Psoas muscle (tissue), 7 donors: ENCODE measurements at regions not wholly inside any gene's neighbourhood (a gene's known extent, or its start where the extent isn't known, plus 50 kb on each side); places are given as distances from the start of the nearest gene placed in this dataset.

Experiments
- ATAC-seq, 4 donors: fragments of 200-7000 bp; cut with Tn5 transposase; one replicate each; pipeline ENCODE4 v1.9.1; 2020; ENCODE audit warnings: moderate library complexity in 3 of 4, mild to moderate bottlenecking in 2 of 4
- DNase-seq, 2 donors: peaks; one replicate each; pipeline ENCODE4 v3.0.0-alpha.2; 2020
- H3K27ac ChIP-seq: fragments of 200-600 bp; one replicate; pipeline ENCODE4 v1.8.0; 2022
- H3K27me3 ChIP-seq, 3 donors: fragments of 200-600 bp in 1 of 3; one replicate each; pipeline versions ENCODE4 v1.6.1 to v1.8.0; 2013 to 2022; ENCODE audit warnings: low read length in 2 of 3, mild to moderate bottlenecking in 2 of 3, moderate library complexity in 1 of 3; ENCODE audit not compliant: insufficient read depth in 3 of 3
- H3K36me3 ChIP-seq, 2 donors: fragments of 200-600 bp in 1 of 2; one replicate each; pipeline versions ENCODE4 v1.6.1 to v1.8.0; 2013 to 2022; ENCODE audit warnings: low read depth in 1 of 2, mild to moderate bottlenecking in 1 of 2, moderate library complexity in 1 of 2; ENCODE audit not compliant: insufficient read depth in 1 of 2
- H3K4me1 ChIP-seq: fragments of 200-600 bp; one replicate; pipeline ENCODE4 v1.8.0; 2022
- H3K4me3 ChIP-seq: fragments of 200-600 bp; one replicate; pipeline ENCODE4 v1.8.0; 2022; ENCODE audit warnings: mild to moderate bottlenecking
- H3K9me3 ChIP-seq: fragments of 200-600 bp; one replicate; pipeline ENCODE4 v1.8.0; 2022
- CTCF ChIP-seq: fragments of 200-600 bp; IDR thresholded peaks from one replicate; pipeline ENCODE4 v1.8.0; 2022; ENCODE audit warnings: antibody characterized with exemption
- WGBS, 3 donors: extraction: QIAGEN DNeasy Blood & Tissue Kit; methylation state at CpG; one replicate each; pipeline versions ENCODE4 v1.1.6 to v1.1.7; 2013; 5-methylcytosine and 5-hydroxymethylcytosine counted together
- intact Hi-C, 2 donors: fragments of 100-400 bp; cut with DNase I; formaldehyde crosslinking; loops; one replicate each; pipeline versions ENCODE4 v1.11.0 to v1.14.2; 2022
- donor health status: healthy with polysubstance abuse.
- donor health status: DM: no; HTN: no; CAD: no; lungs with moderate emphysema.
- donor health status: Bipolar disorder and iron deficiency.
- donor health status: healthy.
- donor health status: DM: yes; HTN: yes; CAD: no.
- donor health status: DM: no; HTN: no; CAD: no.
- donor health status: DM: yes; HTN: yes; CAD: no.

DNA sequence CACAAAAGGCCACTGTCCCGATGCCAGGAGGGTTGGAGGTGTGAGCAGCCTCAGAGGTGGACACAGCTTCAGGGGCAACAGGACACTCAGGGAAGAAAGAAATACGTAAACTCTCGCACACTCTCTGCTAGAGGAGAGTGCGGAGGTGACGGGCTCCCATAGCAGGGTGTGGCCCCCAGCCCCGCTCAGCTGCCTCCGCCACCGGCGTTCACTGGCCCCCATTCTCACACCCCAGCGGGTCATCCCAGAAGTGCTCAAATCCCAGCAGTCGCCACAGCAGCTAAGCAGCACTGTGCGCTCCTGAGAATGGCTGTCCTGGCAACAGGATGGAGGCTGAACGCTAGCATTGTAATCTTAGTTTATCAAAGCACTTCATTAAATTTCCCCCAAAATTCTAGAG, 315.6 kb upstream of the SALL3 start:
- no peak for ATAC-seq
- intact Hi-C loops, result no loop called here
- WGBS, 3 donors, result 77 to 85% (median 83%) methylated on average over 13 of the region's 13 CpGs

GRCh38 chr18:78664848-78665247, 314.8 kb upstream of the SALL3 start:
- DNase-seq (no peak), ATAC-seq (no peak)
- no peaks in the 10 kb centered on the region for H3K36me3 ChIP-seq
- no peaks in the 10 kb centered on the region for H3K9me3 ChIP-seq
- TF ChIP-seq CTCF, result no peak
- WGBS, 3 donors, result 78 to 90% (median 89%) methylated on average over 5 of the region's 5 CpGs
- no peaks in the 10 kb centered on the region for H3K4me1 ChIP-seq
- H3K4me3 ChIP-seq, result no peak overlapping the region
- H3K27me3 ChIP-seq, result no peaks in the 10 kb centered on the region
- H3K27ac ChIP-seq, result no peak overlapping the region
- intact Hi-C loops, result no loop called here

More for the DNA sequence above, 315.6 kb upstream of the SALL3 start:
- no peaks in the 10 kb centered on the region for H3K4me1 ChIP-seq
- TF ChIP-seq CTCF, result no peak
- no peaks in the 10 kb centered on the region for H3K36me3 ChIP-seq
- no peaks in the 10 kb centered on the region for H3K27me3 ChIP-seq
- no peak overlapping the region for H3K27ac ChIP-seq
- peak in 1 of 2 donors; percentile 28 for DNase-seq
- no peak overlapping the region for H3K4me3 ChIP-seq
- H3K9me3 ChIP-seq, result no peaks in the 10 kb centered on the region

- no peak for TF ChIP-seq CTCF
- Histone ChIP-seq H3K36me3 (no peaks in the 10 kb centered on the region), H3K27ac (no peak overlapping the region), H3K27me3 (no peaks in the 10 kb centered on the region), H3K9me3 (no peaks in the 10 kb centered on the region), H3K4me1 (no peaks in the 10 kb centered on the region), H3K4me3 (no peak overlapping the region)
- DNase-seq (no peak), ATAC-seq (no peak)
- 85 to 87% (median 87%) methylated on average over 10 of the region's 10 CpGs for WGBS, 3 donors
- intact Hi-C loops, result no loop called here
Measured at GRCh38 chr18:78665644-78666043, 314.0 kb upstream of the SALL3 start.

DNA sequence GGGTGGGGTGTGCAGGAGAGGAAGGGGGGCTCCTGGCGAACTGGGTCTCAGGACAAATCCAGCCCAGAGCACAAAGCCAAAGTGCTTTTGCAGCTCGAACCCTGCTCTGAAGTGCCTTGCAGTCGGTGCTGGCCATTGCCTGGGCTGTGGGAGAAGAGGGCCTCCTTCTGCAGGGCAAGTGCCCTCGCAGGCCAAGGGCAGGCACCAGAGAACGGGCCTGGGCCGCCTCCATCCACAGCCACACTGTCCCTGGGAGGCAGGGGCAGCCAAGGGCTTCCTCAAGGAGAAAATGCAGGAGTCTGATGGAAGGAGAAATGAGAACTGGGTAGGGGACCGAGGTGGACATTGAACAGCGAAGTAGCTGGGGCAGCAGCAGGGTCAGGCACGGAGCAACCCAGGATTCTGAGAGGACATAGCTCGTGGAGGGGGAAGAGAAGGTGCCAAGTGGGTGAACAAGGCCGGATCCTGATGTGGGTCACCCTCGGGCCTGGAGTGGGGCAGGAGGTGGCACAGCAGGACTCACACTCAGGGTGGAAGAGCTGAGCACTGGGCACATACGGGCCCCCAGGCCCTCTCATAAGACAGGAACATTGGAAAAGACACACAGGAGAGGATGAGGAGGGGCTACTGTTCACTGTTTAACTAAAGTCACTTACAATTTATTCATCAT, 312.8 kb upstream of the SALL3 start:
- no peak overlapping the region for H3K27ac ChIP-seq
- no peaks in the 10 kb centered on the region for H3K27me3 ChIP-seq
- no peak overlapping the region for H3K4me3 ChIP-seq
- ATAC-seq, result no peak
- no peaks in the 10 kb centered on the region for H3K4me1 ChIP-seq
- TF ChIP-seq CTCF, result no peak
- DNase-seq, result peak in 1 of 2 donors; percentile 3
- no peaks in the 10 kb centered on the region for H3K36me3 ChIP-seq
- WGBS, 3 donors, result 80 to 83% (median 81%) methylated on average over 13 of the region's 13 CpGs
- intact Hi-C loops, result no loop called here
- H3K9me3 ChIP-seq, result no peaks in the 10 kb centered on the region
